HCT116 (cell line): ENCODE measurements at regions not wholly inside any gene's neighbourhood (a gene's known extent, or its start where the extent isn't known, plus 50 kb on each side); places are given as distances from the start of the nearest gene placed in this dataset.

Source experiments
- ATAC-seq: fragments of 200-7000 bp; cut with Tn5 transposase; 2 replicates; pipeline ENCODE4 v1.9.1; 2020; ENCODE audit warnings: mild to moderate bottlenecking, moderate library complexity
- BruUV-seq: library from RNA; stranded (reverse); fragments of 400-500 nt; replicated peaks from 2 replicates; lab custom pipeline; 2021; lab: Mats Ljungman, UMichigan
- CTCF ChIA-PET: fragments of 300-600 bp; sonication (Branson Sonifier 250); formaldehyde crosslinking; loops from one replicate; lab custom pipeline; 2021; ENCODE audit warnings: antibody characterized with exemption; lab: Charles Lee
- POLR2A ChIA-PET: fragments of 300-600, 350-600 bp; sonication (Branson Sonifier 250); formaldehyde crosslinking; loops from one replicate; lab custom pipeline; 2021; ENCODE audit warnings: antibody characterized with exemption; lab: Charles Lee
- RAD21 ChIA-PET, 2 experiments: fragments of 300-600 bp; sonication (Branson Sonifier 250); formaldehyde crosslinking; loops; one replicate each; lab custom pipeline; 2023; ENCODE audit warnings: low total read pairs in 2 of 2; ENCODE audit not compliant: uncharacterized antibody in 2 of 2, unreplicated experiment in 2 of 2, low non-redundant PET in 1 of 2; lab: Charles Lee
- DNase-seq: peaks from one replicate; pipeline ENCODE4 v3.0.0-alpha.2; 2010; ENCODE audit warnings: low read depth, low spot score
- H2AFZ ChIP-seq: fragments of 200-600 bp; shearing (Covaris generic), sonication (generic); 2 replicates; pipeline ENCODE4 v1.6.1; 2017; ENCODE audit warnings: low read depth, mixed run types, mixed read lengths, antibody characterized with exemption, low read length; ENCODE audit not compliant: poor library complexity, severe bottlenecking
- H3K27ac ChIP-seq: 2 replicates; pipeline ENCODE4 v1.5.1; 2012; ENCODE audit warnings: low read depth, low read length
- H3K27me3 ChIP-seq: fragments of 200-600 bp; sonication (generic); 2 replicates; pipeline ENCODE4 v1.6.1; 2016; ENCODE audit warnings: mixed run types, low read length, mixed read lengths; ENCODE audit not compliant: insufficient read depth
- H3K36me3 ChIP-seq, 2 experiments: fragments of 200-500 bp in 1 of 2; fragments of 200-600 bp in 1 of 2; sonication (Bioruptor generic) in 1 of 2; sonication (generic) in 1 of 2; 2 replicates each; pipeline versions ENCODE4 v1.5.1 to v1.6.1; 2014 to 2016; ENCODE audit warnings: low read length in 2 of 2, inconsistent platforms in 1 of 2, mixed read lengths in 1 of 2, mixed run types in 1 of 2; ENCODE audit not compliant: insufficient read depth in 2 of 2, control insufficient read depth in 1 of 2
- H3K4me1 ChIP-seq, 2 experiments: fragments of 200-600 bp in 1 of 2; sonication (generic) in 1 of 2; 2 replicates each; pipeline versions ENCODE4 v1.5.1 to v1.6.1; 2012 to 2017; ENCODE audit warnings: low read length in 2 of 2, inconsistent platforms in 1 of 2, mild to moderate bottlenecking in 1 of 2, mixed read lengths in 1 of 2, mixed run types in 1 of 2, moderate library complexity in 1 of 2; ENCODE audit not compliant: insufficient read depth in 2 of 2, control insufficient read depth in 1 of 2
- H3K4me2 ChIP-seq: fragments of 200-600 bp; sonication (generic); 2 replicates; pipeline ENCODE4 v1.6.1; 2017; ENCODE audit warnings: mixed run types, low read length, mixed read lengths
- H3K4me3 ChIP-seq, 2 experiments: fragments of 200-600 bp in 1 of 2; sonication (generic) in 1 of 2; replicated peaks in 1 of 2; 2 replicates each; pipeline ENCODE4 v1.5.1; 2011 to 2016; ENCODE audit warnings: low read length in 2 of 2, control low read depth in 1 of 2, low read depth in 1 of 2, mild to moderate bottlenecking in 1 of 2, mixed read lengths in 1 of 2, mixed run types in 1 of 2
- H3K79me2 ChIP-seq: fragments of 200-600 bp; sonication (generic); 2 replicates; pipeline ENCODE4 v1.6.1; 2017; ENCODE audit warnings: mild to moderate bottlenecking, mixed run types, low read length, moderate library complexity, mixed read lengths; ENCODE audit not compliant: insufficient read depth
- H3K9ac ChIP-seq: fragments of 200-600 bp; sonication (generic); 2 replicates; pipeline ENCODE4 v1.6.1; 2016; ENCODE audit warnings: low read length, mixed read lengths
- H3K9me2 ChIP-seq: fragments of 200-600 bp; sonication (generic), shearing (Covaris generic); 2 replicates; pipeline ENCODE4 v1.6.1; 2017; ENCODE audit warnings: mixed run types, mild to moderate bottlenecking, moderate library complexity; ENCODE audit not compliant: insufficient read depth
- H3K9me3 ChIP-seq, 2 experiments: fragments of 200-500 bp in 1 of 2; fragments of 200-600 bp in 1 of 2; sonication (Bioruptor generic) in 1 of 2; sonication (generic) in 1 of 2; 2 replicates each; pipeline ENCODE4 v1.6.1; 2014 to 2017; ENCODE audit warnings: low read length in 2 of 2, mixed read lengths in 2 of 2, inconsistent platforms in 1 of 2, low read depth in 1 of 2, mild to moderate bottlenecking in 1 of 2, mixed run types in 1 of 2, moderate library complexity in 1 of 2; ENCODE audit not compliant: control insufficient read depth in 1 of 2, insufficient read depth in 1 of 2
- H4K20me1 ChIP-seq: fragments of 200-600 bp; sonication (generic), shearing (Covaris generic); 2 replicates; pipeline ENCODE4 v1.6.1; 2017; ENCODE audit warnings: mixed run types, mild to moderate bottlenecking, moderate library complexity; ENCODE audit not compliant: insufficient read depth
- ATF3 ChIP-seq: IDR thresholded peaks from 2 replicates; pipeline ENCODE4 v1.6.1; 2012
- CEBPB ChIP-seq: IDR thresholded peaks from 2 replicates; pipeline ENCODE4 v1.6.1; 2012; ENCODE audit warnings: low read depth
- ELF1 ChIP-seq: IDR thresholded peaks from 2 replicates; pipeline ENCODE4 v1.6.1; 2012; ENCODE audit warnings: low read depth, borderline replicate concordance
- EZH2 ChIP-seq: fragments of 200-600 bp; sonication (generic); IDR thresholded peaks from 2 replicates; pipeline ENCODE4 v1.6.1; 2017; ENCODE audit warnings: antibody characterized with exemption, mixed run types
- EZH2phosphoT487 ChIP-seq: fragments of 200-600 bp; IDR thresholded peaks from 2 replicates; pipeline ENCODE4 v1.6.1; 2018; ENCODE audit warnings: antibody characterized with exemption, borderline replicate concordance
- JUND ChIP-seq: IDR thresholded peaks from 2 replicates; pipeline ENCODE4 v1.6.1; 2012
- POLR2AphosphoS5 ChIP-seq: IDR thresholded peaks from 2 replicates; pipeline ENCODE4 v1.6.1; 2011; ENCODE audit warnings: mild to moderate bottlenecking, low read depth, low read length, moderate library complexity
- SP1 ChIP-seq: IDR thresholded peaks from 2 replicates; pipeline ENCODE4 v1.6.1; 2012; ENCODE audit warnings: low read depth
- SRF ChIP-seq: IDR thresholded peaks from 2 replicates; pipeline ENCODE4 v1.6.1; 2012; ENCODE audit warnings: low read depth
- YY1 ChIP-seq: IDR thresholded peaks from 2 replicates; pipeline ENCODE4 v1.6.1; 2011; ENCODE audit warnings: low read length, low read depth, moderate library complexity, mild to moderate bottlenecking; ENCODE audit not compliant: insufficient replicate concordance; ENCODE audit errors: extremely low read depth
- ZBTB33 ChIP-seq: IDR thresholded peaks from 2 replicates; pipeline ENCODE4 v1.6.1; 2011; ENCODE audit warnings: mild to moderate bottlenecking, low read length, moderate library complexity; ENCODE audit not compliant: insufficient replicate concordance; ENCODE audit errors: extremely low read depth
- ZFX ChIP-seq: fragments of 450-650 bp; IDR thresholded peaks from 2 replicates; pipeline ENCODE4 v1.6.1; 2017
- ZNF274 ChIP-seq: fragments of 200-500 bp; sonication (Bioruptor generic); IDR thresholded peaks from 2 replicates; pipeline ENCODE4 v1.6.1; 2014; ENCODE audit warnings: mild to moderate bottlenecking, low read depth, low read length, inconsistent platforms
- intact Hi-C: fragments of 100-400 bp; cut with micrococcal nuclease; formaldehyde crosslinking; loops from 2 replicates; pipeline ENCODE4 v1.10.0; 2022
- TF ChIP-seq, protein P1 (sequence below): IDR thresholded peaks from 2 replicates; pipeline ENCODE4 v1.6.1; 2012; ENCODE audit warnings: low read depth

- TF ChIP-seq ZFX (no peak), ZNF274 (no peak), CEBPB (no peak), EZH2 (no peak), YY1 (no peak), SP1 (no peak)
- TF ChIP-seq, all 23 proteins: peak for 0
These were observed 73.7 kb upstream of the ABCB5 start (continued) for GRCh38 chr7:20541608-20542349.

DNA sequence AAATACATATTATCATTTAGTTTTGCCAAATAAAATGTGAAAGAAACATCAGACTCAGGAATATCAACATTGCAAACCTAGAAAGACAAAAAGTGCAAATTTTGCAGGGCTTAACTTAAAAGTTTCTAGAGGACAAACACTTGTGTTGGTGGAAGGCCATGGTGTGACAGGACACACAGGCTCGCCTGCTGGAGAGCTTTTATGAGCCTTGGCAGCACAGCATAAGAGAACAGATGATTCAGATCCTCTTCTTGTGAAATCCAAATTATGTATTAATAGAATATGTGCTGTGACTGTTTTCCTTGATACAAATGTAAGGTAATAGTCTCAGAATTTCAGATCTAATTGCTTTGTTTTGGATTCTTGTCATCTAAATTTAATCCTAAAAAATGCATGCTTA, 72.9 kb upstream of the ABCB5 start:
- Histone ChIP-seq H3K27ac (no peak overlapping the region), H3K9ac (no peak overlapping the region), H3K36me3 (no peaks in the 10 kb centered on the region), H2AFZ (no peak overlapping the region), H3K79me2 (no peaks in the 10 kb centered on the region), H3K4me2 (no peak overlapping the region), H3K9me3 (no peaks in the 10 kb centered on the region), H3K27me3 (no peaks in the 10 kb centered on the region), H3K9me2 (no peaks in the 10 kb centered on the region), H3K4me3 (no peak overlapping the region), H4K20me1 (no peaks in the 10 kb centered on the region), H3K4me1 (no peaks in the 10 kb centered on the region)
- RAD21 ChIA-PET = no interaction called here
- POLR2A ChIA-PET = no interaction called here
- no TSS peak for BruUV-seq
- CTCF ChIA-PET = no interaction called here
- no peak for TF ChIP-seq POLR2AphosphoS5
- TF ChIP-seq EZH2phosphoT487 = no peak
- TF ChIP-seq, protein P1, sequence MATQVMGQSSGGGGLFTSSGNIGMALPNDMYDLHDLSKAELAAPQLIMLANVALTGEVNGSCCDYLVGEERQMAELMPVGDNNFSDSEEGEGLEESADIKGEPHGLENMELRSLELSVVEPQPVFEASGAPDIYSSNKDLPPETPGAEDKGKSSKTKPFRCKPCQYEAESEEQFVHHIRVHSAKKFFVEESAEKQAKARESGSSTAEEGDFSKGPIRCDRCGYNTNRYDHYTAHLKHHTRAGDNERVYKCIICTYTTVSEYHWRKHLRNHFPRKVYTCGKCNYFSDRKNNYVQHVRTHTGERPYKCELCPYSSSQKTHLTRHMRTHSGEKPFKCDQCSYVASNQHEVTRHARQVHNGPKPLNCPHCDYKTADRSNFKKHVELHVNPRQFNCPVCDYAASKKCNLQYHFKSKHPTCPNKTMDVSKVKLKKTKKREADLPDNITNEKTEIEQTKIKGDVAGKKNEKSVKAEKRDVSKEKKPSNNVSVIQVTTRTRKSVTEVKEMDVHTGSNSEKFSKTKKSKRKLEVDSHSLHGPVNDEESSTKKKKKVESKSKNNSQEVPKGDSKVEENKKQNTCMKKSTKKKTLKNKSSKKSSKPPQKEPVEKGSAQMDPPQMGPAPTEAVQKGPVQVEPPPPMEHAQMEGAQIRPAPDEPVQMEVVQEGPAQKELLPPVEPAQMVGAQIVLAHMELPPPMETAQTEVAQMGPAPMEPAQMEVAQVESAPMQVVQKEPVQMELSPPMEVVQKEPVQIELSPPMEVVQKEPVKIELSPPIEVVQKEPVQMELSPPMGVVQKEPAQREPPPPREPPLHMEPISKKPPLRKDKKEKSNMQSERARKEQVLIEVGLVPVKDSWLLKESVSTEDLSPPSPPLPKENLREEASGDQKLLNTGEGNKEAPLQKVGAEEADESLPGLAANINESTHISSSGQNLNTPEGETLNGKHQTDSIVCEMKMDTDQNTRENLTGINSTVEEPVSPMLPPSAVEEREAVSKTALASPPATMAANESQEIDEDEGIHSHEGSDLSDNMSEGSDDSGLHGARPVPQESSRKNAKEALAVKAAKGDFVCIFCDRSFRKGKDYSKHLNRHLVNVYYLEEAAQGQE = no peak
- TF ChIP-seq ELF1 = no peak
- no peak for TF ChIP-seq JUND
- no peak for TF ChIP-seq ATF3
- no peak for TF ChIP-seq ZNF274
- TF ChIP-seq ZBTB33 = no peak
- TF ChIP-seq SRF = no peak
- ATAC-seq (no peak), DNase-seq (no peak)
- intact Hi-C loops = no loop called here
